Kidney epithelial cell (primary cell): ENCODE measurements at regions not wholly inside any gene's neighbourhood (a gene's known extent, or its start where the extent isn't known, plus 50 kb on each side); places are given as distances from the start of the nearest gene placed in this dataset.

Experiments used
- DNase-seq: peaks from one replicate; pipeline ENCODE4 v3.0.0-alpha.2; 2010; ENCODE audit warnings: low read depth
- H3K27me3 ChIP-seq: 2 replicates; pipeline ENCODE4 v1.6.0; 2011; ENCODE audit warnings: low read length; ENCODE audit not compliant: control insufficient read depth, insufficient read depth
- H3K36me3 ChIP-seq: 2 replicates; pipeline ENCODE4 v1.5.1; 2011; ENCODE audit warnings: low read length; ENCODE audit not compliant: control insufficient read depth, insufficient read depth
- H3K4me3 ChIP-seq: 2 replicates; pipeline ENCODE4 v1.5.1; 2011; ENCODE audit warnings: low read depth, mild to moderate bottlenecking, control low read depth, low read length
- CTCF ChIP-seq: IDR thresholded peaks from 2 replicates; pipeline ENCODE4 v1.5.1; 2011; ENCODE audit warnings: mild to moderate bottlenecking, moderate library complexity, low read length, control low read depth, inconsistent platforms; ENCODE audit not compliant: insufficient read depth, poor library complexity, severe bottlenecking

DNA sequence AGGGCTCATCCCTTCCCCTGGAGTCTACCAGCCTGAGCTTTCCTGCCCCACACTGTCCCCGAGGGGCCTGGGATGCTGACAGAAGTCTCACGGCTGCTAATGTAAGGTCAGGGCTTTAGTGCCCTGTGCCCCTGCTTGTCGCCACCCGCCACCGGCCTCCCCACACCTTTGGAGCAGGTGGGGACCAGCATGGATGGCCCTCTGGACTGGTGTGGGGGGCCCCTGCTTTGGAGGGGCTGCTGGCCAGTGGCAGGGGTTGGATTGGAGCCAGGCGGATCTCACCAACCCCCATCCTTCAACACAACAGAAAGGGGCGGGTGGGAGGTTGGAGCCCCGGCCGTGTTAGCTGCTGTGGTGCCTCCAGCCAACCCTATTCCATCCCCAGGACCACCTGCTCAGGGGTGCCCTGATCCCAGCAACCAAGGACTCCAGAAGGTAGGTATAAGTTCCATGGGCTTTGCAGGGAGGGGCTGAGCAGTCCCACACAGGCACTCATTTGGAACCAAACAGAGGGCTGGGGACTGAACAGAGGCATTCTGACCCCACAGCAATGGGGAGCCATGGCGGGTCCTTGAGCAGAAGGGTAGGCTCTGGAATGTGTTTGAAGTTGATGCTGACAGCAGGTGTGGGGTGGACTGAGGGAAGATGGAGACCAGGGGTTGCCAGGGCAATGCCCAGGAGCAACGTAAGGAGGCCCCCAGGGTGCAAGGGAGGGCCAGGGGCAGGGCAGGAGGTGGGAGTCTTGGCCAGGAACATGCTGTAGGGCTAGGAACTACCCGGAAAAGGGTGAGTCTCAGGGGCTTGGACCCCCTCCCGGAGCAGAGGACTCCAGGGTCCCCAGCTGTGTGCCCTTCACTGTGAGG, 145.1 kb upstream of the C14orf180 start:
- H3K27me3 ChIP-seq: peaks cover 12% of the 10 kb centered on the region
- TF ChIP-seq CTCF: no peak
- no peak for DNase-seq
- H3K36me3 ChIP-seq: no peaks in the 10 kb centered on the region
- H3K4me3 ChIP-seq: no peak overlapping the region

- peaks cover 10% of the 10 kb centered on the region for H3K27me3 ChIP-seq
- no peak overlapping the region for H3K4me3 ChIP-seq
- no peaks in the 10 kb centered on the region for H3K36me3 ChIP-seq
- no peak for DNase-seq
- TF ChIP-seq CTCF: no peak
Measured at GRCh38 chr14:104435147-104436046, 144.2 kb upstream of the C14orf180 start.

- H3K4me3 ChIP-seq: no peak overlapping the region
- no peak for TF ChIP-seq CTCF
- H3K27me3 ChIP-seq: peaks cover 10% of the 10 kb centered on the region
- H3K36me3 ChIP-seq: no peaks in the 10 kb centered on the region
- no peak for DNase-seq
Measured at GRCh38 chr14:104436047-104436591, 143.4 kb upstream of the C14orf180 start.

DNA sequence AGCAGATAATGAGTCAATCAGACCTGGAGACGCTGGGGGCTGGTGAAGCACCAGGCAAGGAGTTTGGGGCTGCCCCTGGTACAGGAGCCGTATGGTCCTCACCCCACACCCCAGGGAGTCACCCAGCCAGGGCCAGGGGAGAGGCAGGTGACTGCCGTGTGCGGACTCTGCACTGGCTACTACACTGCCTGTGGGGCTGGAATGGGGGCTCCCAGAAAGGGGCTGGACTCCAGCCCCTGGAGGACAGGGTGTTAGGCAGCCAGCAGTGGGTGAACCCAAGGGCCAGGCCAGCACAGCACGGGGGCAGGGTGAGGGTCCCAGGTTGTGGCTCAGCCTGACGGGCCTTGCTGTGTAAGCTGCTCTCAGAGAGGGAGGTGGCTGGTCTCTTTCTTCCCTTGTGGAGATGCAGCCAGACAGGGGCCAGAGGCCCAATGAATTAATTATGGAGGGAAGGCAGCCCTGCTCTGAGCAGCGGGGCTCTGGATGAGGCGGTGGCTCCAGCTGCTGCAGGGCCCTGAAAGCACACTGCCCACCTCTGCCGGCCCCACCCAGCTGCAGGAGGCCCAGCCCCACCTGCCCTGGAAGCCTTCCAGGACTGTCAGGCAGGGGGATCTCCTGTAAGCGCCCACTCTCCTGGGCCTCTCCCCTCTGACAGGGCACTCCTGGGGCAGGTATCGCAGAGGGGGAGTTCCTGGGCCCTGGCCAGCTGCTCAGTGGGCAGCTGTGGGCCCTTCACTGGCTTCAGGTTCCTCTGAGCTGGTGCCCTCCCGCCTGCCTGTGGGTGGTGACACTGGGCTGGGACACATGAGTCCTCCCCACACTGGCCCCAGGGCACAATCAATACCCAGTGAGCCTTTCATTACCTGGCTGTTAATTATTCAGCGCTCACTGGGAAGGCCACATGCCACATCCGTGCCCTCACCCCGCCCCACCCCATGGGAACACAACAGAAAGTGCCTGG, 142.5 kb upstream of the C14orf180 start:
- TF ChIP-seq CTCF: no peak
- Histone ChIP-seq H3K36me3 (no peaks in the 10 kb centered on the region), H3K27me3 (peaks cover 10% of the 10 kb centered on the region), H3K4me3 (no peak overlapping the region)
- DNase-seq: no peak

- TF ChIP-seq CTCF: no peak
- no peaks in the 10 kb centered on the region for H3K36me3 ChIP-seq
- DNase-seq: no peak
- no peak overlapping the region for H3K4me3 ChIP-seq
- H3K27me3 ChIP-seq: peaks cover 10% of the 10 kb centered on the region
Measured at GRCh38 chr14:104437703-104438102, 141.9 kb upstream of the C14orf180 start.
